ENCODE measurements at regions not wholly inside any gene's neighbourhood (a gene's known extent, or its start where the extent isn't known, plus 50 kb on each side); places are given as distances from the start of the nearest gene placed in this dataset.

- no peak for TF ChIP-seq CTCF (IDR thresholded peaks at IDR 0.05)
- no peak for TF ChIP-seq POLR2A (IDR thresholded peaks at IDR 0.05)
Measured at GRCh38 chr15:70204652-70205051, 106.9 kb upstream of the TLE3 start.
